HG02642 (cell line): ENCODE measurements at regions not wholly inside any gene's neighbourhood (a gene's known extent, or its start where the extent isn't known, plus 50 kb on each side); places are given as distances from the start of the nearest gene placed in this dataset.

Experiments
- ATAC-seq: cut with Tn5 transposase; IDR thresholded peaks from one replicate; pipeline ENCODE4 v1.9.1; 2021; ENCODE audit warnings: mild to moderate bottlenecking; ENCODE audit not compliant: unreplicated experiment, poor library complexity

DNA sequence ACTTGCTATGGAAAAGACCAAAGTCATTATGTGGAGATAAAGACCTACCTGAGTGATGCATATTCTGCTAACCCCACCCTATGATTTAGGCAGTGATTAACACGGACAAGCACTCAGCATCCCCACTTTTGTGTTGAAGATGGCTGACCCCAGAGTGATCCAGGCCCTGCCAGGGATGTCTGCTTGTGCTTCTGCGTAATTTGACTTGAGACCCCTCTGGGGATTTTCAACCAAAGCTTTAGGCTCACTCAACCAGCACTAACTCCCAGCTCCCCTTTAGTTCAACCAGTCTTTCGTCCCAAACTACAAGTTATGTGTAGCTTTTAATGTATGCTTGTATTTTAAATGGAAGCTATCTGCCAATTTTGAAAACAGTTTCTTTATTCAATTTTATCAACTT, 538.0 kb upstream of the ID4 start:
- ATAC-seq, result no peak

DNA sequence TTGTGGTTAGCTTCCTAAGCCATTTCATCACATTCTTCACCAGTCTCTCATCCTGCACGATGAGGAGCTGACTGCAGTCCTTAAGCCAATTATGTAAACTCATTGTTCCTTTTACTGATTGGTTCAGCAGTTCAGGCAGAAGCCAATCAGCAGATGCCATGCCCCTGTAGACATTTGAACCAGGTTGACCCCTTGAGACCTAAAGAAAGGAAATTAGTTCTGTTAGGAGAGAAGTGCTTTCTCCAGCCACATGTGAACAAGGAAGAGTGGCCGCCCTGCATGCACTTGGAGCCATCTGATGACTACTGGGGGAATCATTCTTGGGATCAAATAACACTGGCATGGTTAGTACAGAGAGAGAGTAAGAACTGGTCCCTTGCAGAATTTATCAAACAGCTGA, 535.2 kb upstream of the ID4 start:
- ATAC-seq, result no peak

DNA sequence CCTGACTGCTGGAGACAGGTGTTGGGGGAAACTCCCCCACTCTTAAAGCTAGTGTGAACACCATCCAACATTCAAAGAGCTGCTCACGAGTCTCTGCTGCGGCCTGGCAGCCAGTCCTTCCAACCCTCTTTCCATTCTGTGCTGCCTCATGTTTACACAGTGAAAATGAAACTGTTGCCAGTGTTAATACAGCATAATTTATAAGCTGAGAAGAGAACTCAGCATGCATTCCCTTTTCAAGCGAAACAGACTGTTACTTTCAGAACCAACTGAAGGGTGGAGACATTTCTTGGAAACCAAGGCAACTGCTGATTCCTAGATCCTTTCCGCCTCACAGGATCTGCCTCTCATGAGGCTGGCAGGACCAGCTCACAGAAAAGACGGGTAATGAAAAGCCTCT, 533.8 kb upstream of the ID4 start:
- no peak for ATAC-seq

DNA sequence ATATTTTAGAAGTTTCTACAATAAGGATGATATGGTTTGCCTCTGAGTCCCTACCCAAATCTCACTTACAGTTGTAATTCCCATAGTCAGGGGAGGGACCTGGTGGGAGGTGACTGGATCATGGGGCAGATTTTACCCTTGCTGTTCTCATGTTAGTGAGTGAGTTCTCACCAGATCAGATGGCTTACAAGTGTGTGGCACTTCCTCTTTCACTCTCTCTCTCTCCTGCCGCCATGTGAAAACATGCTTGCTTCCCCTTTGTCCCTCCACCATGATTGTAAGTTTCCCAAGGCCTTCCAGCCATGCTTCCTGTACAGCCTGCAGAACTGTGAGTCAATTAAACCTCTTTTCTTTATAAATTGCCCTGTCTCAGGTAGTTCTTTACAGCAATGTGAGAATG, 527.5 kb upstream of the ID4 start:
- no peak for ATAC-seq

DNA sequence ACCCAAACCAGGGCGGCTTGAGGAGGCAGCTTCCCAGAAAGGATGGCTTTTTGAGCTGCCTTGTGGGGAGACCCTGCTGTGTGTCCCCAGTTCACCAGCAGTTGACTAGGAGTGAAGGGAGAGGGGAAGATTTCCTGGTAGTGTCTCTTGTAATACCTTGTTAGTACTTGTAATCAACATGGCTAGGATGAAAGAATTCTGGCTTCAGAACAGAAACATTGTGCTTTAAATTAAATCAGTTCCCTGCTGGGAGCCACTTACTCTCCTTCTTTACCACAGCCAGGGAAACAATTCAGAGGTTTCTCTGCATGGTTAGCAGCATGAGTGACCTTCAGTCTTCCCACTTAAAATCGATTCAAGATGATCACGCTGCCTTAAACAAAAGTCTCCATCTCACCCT, 525.4 kb upstream of the ID4 start:
- ATAC-seq, result no peak

DNA sequence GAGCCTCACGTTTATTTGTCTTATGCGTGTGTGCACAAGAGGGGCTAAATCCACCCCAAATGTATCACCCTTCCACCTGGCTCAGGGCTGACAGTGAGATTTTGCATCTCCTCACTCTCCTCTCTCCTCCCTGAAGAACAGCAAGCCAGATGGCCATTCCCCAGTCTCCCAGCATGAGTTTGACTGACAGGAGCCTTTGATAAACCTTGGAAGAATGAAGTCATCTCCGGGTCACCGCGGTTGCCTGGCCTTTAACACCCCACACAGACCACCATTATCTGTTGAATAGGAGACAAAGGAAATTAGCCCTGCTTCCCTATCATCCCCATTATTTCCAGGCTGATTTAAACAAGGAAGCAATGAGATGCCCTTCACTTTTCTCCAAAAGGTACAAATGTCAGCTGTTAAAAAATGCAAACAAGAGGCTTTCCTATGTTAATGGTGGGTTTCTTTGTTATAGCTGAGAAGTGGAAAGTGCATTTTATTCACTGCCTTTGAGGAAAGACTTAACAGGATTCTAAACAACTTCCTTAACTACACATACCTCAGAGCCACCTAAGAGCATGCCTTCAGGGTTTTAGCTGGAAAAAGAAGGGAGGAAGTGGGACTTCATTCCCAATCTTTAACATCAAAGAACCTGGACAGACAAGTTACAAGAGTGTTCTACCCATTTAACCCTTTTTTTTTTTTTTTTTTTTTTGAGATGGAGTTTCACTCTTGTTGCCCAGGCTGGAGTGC, 524.8 kb upstream of the ID4 start:
- no peak for ATAC-seq

DNA sequence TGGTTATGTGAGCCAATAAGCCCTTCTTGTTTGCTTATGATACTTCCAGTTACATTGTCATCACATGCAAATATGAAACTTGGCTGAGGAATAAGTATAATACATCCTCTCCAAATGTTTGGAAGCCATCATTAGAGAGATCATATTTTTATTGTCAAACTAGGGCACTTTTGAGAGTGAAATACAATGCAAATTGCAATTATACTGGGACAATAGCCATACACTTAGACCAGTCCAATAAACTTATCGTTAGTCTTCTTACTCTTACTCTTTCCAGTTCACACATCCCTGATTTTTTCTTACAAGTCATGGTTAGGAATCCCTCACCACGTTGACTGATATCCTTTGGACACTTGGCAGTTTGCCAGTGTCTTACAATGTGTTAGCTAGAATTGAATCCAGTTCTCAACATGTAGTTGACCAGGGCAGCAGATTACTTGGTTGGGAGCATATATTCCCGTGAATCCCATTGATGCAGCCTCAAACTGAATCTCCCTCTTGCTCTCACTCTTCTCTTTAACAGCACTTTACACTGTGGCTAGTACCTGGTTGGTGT, 519.7 kb upstream of the ID4 start:
- no peak for ATAC-seq

DNA sequence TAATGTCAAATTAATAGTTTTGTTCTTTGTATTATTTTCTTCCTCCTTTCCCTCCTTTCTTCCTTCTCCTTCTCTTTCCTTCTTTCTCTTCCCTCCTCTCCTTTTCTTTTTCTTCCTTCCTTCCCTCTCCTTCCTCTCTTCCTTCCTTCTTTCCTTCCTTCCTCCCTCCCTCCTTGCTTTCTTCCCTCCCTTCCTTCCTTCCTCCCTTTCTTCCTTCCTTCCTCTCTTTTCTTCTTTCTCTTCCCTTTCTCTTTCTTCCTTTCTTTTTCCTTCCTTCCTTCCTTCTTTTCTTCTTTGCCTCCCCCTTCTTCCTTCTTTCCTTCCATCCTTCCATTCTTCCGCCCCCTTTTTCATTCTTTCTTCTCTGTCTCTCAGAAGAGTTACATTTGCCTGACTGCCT, 518.2 kb upstream of the ID4 start:
- ATAC-seq, result no peak

DNA sequence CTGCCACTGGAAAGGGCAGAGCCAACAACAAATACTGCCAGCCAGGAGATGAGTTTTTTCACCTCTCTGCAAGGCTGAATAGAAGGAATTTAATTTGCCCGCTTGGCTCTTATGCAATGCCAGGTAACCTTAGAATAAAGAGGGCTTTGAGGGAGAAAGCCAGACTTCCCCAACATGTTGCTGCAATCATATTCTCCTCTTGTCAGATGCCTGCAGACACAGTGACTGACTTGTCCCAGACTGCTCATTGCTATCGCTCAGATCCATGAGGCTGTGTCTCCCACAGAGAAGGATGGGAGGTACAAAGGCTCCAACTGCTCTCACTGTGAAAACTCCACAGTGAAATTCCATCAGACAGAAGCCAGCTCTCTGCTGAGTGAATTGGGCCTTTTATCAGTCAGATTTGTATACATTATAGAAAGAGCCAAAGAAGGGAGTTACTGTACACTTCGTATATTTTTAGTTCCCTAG, 517.0 kb upstream of the ID4 start:
- no peak for ATAC-seq

DNA sequence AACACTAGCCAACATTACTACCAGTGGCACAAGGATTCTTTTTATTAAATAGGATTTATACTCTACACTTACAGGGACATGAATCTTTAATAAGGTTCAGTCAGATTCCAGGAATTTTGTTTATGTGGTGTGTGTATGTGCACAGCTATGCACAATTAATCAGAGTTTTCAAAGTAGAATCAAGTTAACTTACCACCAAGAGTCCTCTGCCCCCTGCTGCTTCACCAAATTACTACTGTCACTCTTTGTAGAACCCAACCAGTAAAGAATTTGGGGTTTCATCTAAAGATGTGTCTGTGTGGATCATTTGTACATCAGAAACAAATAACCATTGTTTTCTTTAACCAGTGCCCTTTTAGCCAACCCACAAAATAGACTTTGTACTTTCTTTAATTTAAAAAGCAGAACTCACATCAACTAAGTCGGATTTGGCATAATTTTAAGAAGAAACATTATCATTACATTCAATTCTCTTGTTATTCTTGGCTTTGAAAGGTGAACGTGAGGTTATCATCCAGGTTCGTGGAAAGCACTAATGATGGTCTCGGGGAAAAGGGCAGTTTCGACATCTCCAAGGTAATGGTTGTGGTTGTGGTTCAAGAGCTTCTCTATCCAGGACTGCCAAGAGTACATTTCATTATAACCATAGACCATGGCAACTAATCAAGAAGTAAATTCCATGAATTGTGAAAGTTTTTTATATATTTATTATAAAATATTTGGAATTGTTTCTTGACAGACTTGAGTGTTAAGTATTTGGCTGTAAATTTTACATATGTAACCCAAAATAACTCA, 514.3 kb upstream of the ID4 start:
- no peak for ATAC-seq

DNA sequence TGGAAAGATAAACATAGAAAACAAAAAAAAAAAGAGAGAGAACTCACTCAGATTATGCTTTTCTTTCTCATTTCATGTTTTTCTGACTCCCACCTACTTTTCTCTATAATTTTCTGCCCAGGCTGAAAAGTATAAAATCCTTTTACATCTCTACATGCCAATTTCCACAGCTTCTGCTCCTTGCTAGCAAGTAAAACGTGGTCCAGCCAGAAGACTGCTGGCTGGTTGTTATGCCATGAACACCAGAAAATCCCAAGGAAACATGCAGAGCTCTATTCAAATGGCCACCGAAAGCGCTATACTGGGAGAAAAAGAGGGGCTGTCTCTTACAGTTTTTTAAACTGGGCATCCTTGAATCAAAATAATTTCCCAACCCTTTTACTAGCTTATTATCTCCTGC, 512.8 kb upstream of the ID4 start:
- no peak for ATAC-seq

DNA sequence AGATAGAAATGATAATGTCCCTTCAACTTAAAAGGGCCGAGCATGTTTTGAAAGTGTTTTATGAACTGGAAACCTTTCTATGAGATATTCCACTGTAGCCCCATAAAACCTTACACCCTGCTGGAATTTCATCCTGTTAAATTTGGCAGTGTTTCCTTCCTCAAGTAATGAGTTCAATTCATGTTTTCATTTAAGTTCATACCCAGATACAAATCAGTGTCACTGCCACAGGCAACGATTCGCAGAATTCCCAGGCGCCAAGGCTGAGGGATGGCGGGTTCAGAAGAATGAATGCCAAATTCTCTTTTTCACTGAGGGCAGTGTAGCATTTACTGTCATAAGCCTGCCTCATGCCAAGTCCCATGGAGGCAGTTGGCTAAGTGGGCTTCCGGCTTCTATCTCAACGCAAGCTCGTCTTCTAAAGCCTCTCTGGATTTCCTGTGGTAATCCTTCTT, 511.8 kb upstream of the ID4 start:
- no peak for ATAC-seq

DNA sequence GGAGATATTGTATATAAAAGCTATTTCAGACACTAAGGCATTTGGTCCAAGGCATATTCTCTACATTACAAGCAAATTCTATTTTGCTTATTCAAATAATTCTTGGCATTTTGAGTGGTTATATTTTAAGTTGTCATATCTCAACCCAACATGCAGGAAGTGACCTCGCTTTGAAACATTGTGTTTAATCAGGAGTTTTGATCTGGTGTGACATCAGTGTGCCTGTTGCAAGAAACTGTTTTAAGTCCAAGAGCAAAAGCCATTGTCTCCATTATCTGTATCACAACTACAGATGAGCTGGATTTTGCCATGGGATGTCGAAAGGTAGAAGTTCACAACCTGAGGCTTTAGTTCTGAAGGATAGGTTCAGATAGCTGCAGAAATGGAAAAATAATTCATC, 509.9 kb upstream of the ID4 start:
- no peak for ATAC-seq

DNA sequence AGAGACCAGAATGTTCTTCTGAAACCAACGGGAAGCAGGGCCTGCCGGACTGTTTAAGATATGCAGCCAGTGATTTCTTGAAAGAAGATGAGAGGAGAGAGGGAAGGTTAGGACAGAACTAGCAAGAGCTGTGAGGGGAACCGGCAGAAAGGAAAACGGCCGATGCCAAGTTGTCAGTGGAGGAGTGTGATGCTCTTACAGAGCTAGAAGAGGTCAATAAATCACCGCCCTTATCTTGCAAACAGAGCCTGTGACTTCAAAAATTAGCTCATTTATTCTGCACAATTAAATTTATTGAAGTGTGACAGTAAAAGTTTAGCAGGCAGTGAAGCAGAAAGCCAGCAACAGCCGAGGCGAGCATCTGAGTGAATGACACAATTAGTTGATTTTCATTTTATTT, 509.5 kb upstream of the ID4 start:
- ATAC-seq, result no peak

DNA sequence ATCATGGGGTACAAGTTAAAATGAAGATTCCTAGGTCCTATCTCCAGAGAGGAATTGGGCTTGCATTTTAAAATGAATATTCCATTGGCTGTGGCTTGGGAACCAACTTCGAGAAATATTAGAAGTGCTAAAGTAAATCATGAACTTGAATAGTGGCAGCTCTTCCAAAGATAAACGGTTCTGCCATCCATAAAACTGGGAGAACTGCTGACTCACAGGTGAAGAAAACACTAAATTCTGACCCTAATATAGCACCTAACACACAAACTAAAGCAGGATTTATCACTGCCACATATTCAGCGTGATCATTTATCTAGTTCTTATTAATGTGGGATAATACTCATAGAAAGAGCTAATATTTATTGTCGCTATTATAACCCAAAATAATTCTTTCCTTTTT, 508.1 kb upstream of the ID4 start:
- no peak for ATAC-seq

DNA sequence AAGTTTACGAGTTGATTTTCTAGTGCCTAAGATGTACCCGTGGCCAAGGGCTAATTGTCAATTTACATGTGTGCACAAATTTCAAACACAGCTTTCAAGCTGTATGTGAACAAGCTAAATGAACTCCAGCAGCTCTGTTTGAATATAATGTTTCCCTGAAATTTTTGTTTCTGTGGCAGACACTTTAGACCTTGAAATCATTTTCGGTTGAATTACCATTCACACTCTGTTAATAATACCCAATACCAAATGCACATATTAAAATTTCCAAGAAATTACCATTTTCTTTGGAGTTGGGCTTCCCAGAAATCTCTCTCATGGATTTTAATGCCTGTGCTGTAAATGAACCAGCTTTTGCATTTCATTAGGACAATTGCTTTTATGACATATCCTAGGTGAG, 506.1 kb upstream of the ID4 start:
- no peak for ATAC-seq

DNA sequence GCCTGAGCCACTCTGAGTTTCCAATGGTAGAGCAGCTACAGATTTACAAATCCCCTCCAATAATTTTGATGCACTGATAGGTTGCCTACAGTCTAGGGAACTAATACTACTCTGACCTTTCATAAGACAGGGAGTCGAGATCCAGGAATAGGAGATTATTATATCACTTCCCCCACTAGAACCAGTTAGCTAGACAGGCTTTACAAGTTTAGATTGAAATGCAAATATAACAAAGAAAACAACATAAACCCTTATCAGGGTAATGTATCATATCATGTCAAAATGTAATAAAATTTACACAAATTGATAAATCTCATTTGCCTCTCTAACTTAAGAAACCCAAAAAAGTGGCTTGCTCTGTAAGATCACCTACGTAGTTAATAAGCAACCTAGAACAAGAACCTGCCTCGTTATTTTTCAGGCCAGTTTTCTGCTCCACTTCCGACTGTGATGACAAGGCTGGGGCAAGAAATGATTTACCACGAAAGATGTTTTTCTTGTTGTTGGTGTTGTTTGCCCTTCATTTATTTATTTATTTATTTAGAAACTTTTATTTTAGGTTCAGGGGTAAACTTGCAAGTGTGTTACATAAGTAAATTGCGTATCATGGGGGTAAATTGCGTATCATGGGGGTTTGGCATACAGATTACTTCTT, 504.2 kb upstream of the ID4 start:
- ATAC-seq, result no peak

DNA sequence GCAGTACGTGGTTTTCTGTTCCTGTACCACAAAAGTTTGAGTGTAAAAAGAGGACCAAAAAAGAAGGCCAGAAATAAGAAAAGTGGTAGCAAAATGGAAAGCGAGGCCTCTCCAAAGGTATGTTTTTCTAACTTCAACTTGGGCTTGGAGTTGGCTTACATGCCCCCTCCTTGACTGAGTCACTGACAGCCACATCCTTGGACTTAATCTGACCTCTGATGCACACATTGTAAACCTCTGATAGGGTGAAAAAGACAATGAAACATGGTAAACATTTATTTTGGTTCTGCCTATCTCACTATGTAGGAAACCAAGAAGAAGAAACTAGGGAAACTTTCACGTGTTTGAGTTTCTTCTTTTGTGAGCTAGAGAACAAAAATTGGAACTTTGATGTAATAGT, 503.2 kb upstream of the ID4 start:
- no peak for ATAC-seq

DNA sequence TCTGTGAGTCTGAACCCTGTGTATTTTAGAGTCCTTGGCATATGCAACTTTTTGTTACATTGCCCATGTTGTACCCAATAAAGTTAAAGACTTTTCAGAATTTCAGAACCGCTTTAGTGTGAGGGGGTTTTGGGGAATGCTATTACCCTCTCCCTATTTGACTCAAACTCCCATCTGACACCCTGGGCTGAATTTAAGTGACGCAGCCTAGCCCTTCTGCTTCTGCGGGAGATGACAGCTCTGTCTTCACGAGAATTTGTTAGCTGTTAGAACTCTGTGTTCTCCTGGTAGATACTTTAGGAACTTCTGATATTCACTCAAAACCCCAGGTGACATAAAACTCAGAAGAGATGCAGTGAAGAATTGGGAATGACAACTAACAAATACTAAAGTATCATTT, 500.6 kb upstream of the ID4 start:
- ATAC-seq, result no peak

DNA sequence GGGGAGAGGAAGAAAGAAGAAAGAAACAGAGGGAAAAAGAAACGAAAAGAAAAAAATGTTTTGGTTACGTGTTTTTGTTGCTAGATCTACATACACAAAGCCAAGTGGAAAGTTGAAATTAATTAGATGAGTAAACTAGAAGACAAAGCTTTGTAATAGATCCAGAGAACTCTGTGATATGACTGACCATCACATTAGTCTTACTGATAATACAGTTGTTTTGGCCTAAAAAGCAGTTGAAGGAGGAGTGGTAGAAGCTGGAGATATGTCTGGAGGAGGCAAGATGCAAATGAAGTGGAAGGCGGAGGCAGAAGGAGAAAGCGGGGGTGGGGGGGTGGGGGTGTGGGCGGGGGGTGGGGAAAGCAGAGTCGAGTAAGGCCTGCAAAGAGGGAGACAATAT, 500.1 kb upstream of the ID4 start:
- no peak for ATAC-seq

DNA sequence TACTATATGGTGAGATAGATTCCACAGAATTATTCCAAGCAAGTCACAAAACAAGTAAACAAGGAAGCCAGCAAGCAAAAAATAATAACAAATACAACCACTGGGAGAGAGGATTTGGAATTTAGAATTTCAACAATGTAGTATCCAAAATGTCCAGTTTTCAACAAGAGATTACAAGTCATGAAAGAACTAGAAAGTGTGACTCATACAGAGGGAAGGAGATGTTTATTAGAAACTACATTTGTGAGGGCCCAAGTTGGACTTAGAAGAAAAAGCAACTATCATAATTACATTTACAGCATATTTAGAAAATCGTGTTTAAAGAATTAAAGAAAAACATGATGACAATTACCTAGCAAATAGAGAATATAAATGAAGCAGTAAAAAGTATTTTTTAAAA, 494.6 kb upstream of the ID4 start:
- no peak for ATAC-seq
